Thyroid gland (tissue), 4 donors: ENCODE measurements at regions not wholly inside any gene's neighbourhood (a gene's known extent, or its start where the extent isn't known, plus 50 kb on each side); places are given as distances from the start of the nearest gene placed in this dataset.
A peak's percentile ranks its signal among the peaks of the same experiment; 100 is the strongest.

Experiments
- DNase-seq, 2 donors: peaks; one replicate each; pipeline ENCODE4 v3.0.0-alpha.2; 2019
- H3K27ac ChIP-seq, 3 donors: fragments of 200-600 bp; sonication (generic); 1 replicate in 2 of 3; 2 replicates in 1 of 3; pipeline ENCODE4 v1.5.1; 2016 to 2019; ENCODE audit warnings: mild to moderate bottlenecking in 1 of 3, moderate library complexity in 1 of 3
- H3K27me3 ChIP-seq: fragments of 200-600 bp; sonication (generic); one replicate; pipeline ENCODE4 v1.5.1; 2019
- H3K36me3 ChIP-seq, 2 donors: fragments of 200-600 bp; sonication (generic); one replicate each; pipeline ENCODE4 v1.5.1; 2016 to 2019
- H3K4me1 ChIP-seq, 2 donors: fragments of 200-600 bp; sonication (generic); one replicate each; pipeline ENCODE4 v1.5.1; 2017 to 2019
- H3K4me3 ChIP-seq, 3 donors: fragments of 200-600 bp; sonication (generic); replicated peaks in 1 of 3; 1 replicate in 2 of 3; 2 replicates in 1 of 3; pipeline ENCODE4 v1.5.1; 2016; ENCODE audit warnings: mild to moderate bottlenecking in 1 of 3
- H3K9me3 ChIP-seq: fragments of 200-600 bp; sonication (generic); one replicate; pipeline ENCODE4 v1.5.1; 2017
- POLR2A ChIP-seq, 2 donors: fragments of 450-650 bp; IDR thresholded peaks; one replicate each; pipeline ENCODE4 v1.6.1; 2017; ENCODE audit warnings: antibody characterized with exemption in 2 of 2, mild to moderate bottlenecking in 2 of 2, moderate library complexity in 1 of 2
- WGBS, 2 donors: methylation state at CpG; one replicate each; pipeline ENCODE4 v1.1.5; 2017; 5-methylcytosine and 5-hydroxymethylcytosine counted together
- intact Hi-C: fragments of 100-400 bp; cut with DNase I; formaldehyde crosslinking; loops from one replicate; pipeline ENCODE4 v1.15.1; 2023
- TF ChIP-seq, protein P1 (sequence below), 6 experiments: fragments of 200-600 bp in 3 of 6; fragments of 450-650 bp in 3 of 6; sonication (generic) in 3 of 6; IDR thresholded peaks; one replicate each; pipeline ENCODE4 v1.5.1; 2016 to 2019; ENCODE audit warnings: antibody characterized with exemption in 6 of 6, mild to moderate bottlenecking in 2 of 6, inconsistent platforms in 1 of 6, moderate library complexity in 1 of 6

DNA sequence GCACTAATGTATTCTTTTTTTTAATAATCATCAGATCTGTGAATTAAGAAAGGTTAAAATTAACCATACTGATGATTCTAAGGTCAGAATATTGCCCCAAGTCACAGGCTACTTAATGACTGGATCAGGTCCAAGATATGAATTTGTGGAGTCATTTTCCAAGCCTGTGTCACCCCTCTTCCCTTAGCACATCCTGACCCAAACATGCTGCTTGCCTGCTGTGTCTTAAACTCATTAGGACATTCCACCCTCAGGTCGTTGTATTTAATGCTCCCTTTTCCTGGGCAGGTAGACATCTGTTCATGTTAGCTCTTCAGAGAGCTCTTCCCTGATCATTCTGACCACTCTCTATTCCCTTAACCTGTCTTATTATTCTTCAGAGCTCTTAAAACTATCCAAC lies 463.5 kb upstream of the PDE3A start:
- Histone ChIP-seq H3K9me3 (no peaks in the 10 kb centered on the region), H3K36me3 (no peaks in the 10 kb centered on the region), H3K4me3 (no peak overlapping the region), H3K27me3 (no peaks in the 10 kb centered on the region), H3K27ac (no peak overlapping the region), H3K4me1 (no peaks in the 10 kb centered on the region)
- 35 to 41% methylated on average over 1 of the region's 1 CpG for WGBS, 2 donors
- no peak for DNase-seq
- no peak for TF ChIP-seq POLR2A (IDR thresholded peaks at IDR 0.05)
- TF ChIP-seq, protein P1, sequence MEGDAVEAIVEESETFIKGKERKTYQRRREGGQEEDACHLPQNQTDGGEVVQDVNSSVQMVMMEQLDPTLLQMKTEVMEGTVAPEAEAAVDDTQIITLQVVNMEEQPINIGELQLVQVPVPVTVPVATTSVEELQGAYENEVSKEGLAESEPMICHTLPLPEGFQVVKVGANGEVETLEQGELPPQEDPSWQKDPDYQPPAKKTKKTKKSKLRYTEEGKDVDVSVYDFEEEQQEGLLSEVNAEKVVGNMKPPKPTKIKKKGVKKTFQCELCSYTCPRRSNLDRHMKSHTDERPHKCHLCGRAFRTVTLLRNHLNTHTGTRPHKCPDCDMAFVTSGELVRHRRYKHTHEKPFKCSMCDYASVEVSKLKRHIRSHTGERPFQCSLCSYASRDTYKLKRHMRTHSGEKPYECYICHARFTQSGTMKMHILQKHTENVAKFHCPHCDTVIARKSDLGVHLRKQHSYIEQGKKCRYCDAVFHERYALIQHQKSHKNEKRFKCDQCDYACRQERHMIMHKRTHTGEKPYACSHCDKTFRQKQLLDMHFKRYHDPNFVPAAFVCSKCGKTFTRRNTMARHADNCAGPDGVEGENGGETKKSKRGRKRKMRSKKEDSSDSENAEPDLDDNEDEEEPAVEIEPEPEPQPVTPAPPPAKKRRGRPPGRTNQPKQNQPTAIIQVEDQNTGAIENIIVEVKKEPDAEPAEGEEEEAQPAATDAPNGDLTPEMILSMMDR (IDR thresholded peaks at IDR 0.05): no peak
- intact Hi-C loops: no loop called here

- intact Hi-C loops: no loop called here
- no peaks in the 10 kb centered on the region for H3K27me3 ChIP-seq
- H3K4me1 ChIP-seq: no peaks in the 10 kb centered on the region
- 63 to 80% methylated on average over 3 of the region's 3 CpGs for WGBS, 2 donors
- TF ChIP-seq POLR2A (IDR thresholded peaks at IDR 0.05): no peak
- TF ChIP-seq, protein P1 (IDR thresholded peaks at IDR 0.05): no peak
- H3K27ac ChIP-seq: no peak overlapping the region
- no peaks in the 10 kb centered on the region for H3K9me3 ChIP-seq
- H3K4me3 ChIP-seq: no peak overlapping the region
- no peak for DNase-seq
- no peaks in the 10 kb centered on the region for H3K36me3 ChIP-seq
Measured at GRCh38 chr12:19908830-19909229, 459.5 kb upstream of the PDE3A start.

DNA sequence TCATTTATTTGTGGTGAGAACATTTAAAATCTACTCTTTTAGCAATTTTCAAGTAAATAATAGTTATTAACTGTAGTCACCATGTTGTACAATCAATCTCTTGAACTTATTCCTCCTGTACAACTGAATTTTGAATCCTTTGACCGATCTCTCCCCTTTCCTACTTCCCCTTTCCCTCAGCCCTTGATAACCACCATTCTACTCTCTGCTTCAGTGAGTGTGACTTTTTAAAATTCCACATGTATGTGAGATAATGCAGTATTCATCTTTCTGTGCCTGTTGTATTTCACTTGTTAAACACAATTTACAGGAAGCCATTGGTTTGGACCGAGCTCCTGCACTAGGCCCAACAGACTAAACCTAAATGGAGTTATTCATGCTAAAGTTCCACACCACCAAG lies 458.9 kb upstream of the PDE3A start:
- no peaks in the 10 kb centered on the region for H3K27me3 ChIP-seq
- TF ChIP-seq POLR2A (IDR thresholded peaks at IDR 0.05): no peak
- TF ChIP-seq, protein P1 (IDR thresholded peaks at IDR 0.05): no peak
- H3K4me3 ChIP-seq: no peak overlapping the region
- H3K27ac ChIP-seq: no peak overlapping the region
- DNase-seq: no peak
- no peaks in the 10 kb centered on the region for H3K4me1 ChIP-seq
- no peaks in the 10 kb centered on the region for H3K36me3 ChIP-seq
- intact Hi-C loops: no loop called here
- no peaks in the 10 kb centered on the region for H3K9me3 ChIP-seq
- WGBS, 2 donors: 46 to 50% methylated on average over 2 of the region's 2 CpGs

- intact Hi-C loops: loop anchor here (10.0 kb wide), 1 partner anchor 304 kb away; no protein-coding TSS in a partner anchor
- no peaks in the 10 kb centered on the region for H3K9me3 ChIP-seq
- no peaks in the 10 kb centered on the region for H3K27me3 ChIP-seq
- no peak for TF ChIP-seq POLR2A (IDR thresholded peaks at IDR 0.05)
- TF ChIP-seq, protein P1 (IDR thresholded peaks at IDR 0.05): no peak
- DNase-seq: no peak
- WGBS, 2 donors: 80 to 81% methylated on average over 3 of the region's 3 CpGs
- H3K4me1 ChIP-seq: peaks cover 0 to 6% of the 10 kb centered on the region in 2 donors
- no peak overlapping the region for H3K27ac ChIP-seq
- no peaks in the 10 kb centered on the region for H3K36me3 ChIP-seq
- no peak overlapping the region for H3K4me3 ChIP-seq
Measured at GRCh38 chr12:19910681-19911080, 457.7 kb upstream of the PDE3A start.

DNA sequence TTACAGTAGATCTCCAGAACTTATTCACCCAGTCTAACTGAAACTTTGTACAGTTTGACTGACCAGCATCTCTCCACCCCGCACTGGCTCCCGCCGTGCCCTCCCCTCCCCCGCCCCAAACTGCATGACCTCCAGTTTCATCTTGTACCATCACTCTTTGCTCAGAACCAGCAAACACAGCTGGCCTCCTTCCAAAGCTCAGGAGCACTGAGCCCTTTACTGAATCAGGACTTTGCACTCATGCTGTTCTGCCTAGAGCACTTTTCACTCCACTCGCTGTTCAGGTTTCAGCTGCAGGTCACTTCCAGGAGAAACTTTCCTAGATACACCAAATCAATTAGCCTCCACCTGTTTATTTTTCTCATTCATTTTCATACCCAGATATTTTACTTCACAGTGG lies 455.3 kb upstream of the PDE3A start:
- DNase-seq: peak; percentile 41 to 50
- no peak overlapping the region for H3K27ac ChIP-seq

More for the DNA sequence above, 455.3 kb upstream of the PDE3A start:
- Histone ChIP-seq H3K36me3 (no peaks in the 10 kb centered on the region), H3K9me3 (no peaks in the 10 kb centered on the region), H3K4me3 (no peak overlapping the region), H3K27me3 (no peaks in the 10 kb centered on the region), H3K4me1 (peaks cover 0 to 6% of the 10 kb centered on the region in 2 donors)
- intact Hi-C loops: loop anchor here (10.0 kb wide), 1 partner anchor 302 kb away; no protein-coding TSS in a partner anchor
- WGBS, 2 donors: 46 to 52% methylated on average over 5 of the region's 5 CpGs
- TF ChIP-seq POLR2A (IDR thresholded peaks at IDR 0.05): no peak
- TF ChIP-seq, protein P1 (IDR thresholded peaks at IDR 0.05): no peak
